ENCODE measurements at regions not wholly inside any gene's neighbourhood (a gene's known extent, or its start where the extent isn't known, plus 50 kb on each side); places are given as distances from the start of the nearest gene placed in this dataset.

- TF ChIP-seq, protein P1, sequence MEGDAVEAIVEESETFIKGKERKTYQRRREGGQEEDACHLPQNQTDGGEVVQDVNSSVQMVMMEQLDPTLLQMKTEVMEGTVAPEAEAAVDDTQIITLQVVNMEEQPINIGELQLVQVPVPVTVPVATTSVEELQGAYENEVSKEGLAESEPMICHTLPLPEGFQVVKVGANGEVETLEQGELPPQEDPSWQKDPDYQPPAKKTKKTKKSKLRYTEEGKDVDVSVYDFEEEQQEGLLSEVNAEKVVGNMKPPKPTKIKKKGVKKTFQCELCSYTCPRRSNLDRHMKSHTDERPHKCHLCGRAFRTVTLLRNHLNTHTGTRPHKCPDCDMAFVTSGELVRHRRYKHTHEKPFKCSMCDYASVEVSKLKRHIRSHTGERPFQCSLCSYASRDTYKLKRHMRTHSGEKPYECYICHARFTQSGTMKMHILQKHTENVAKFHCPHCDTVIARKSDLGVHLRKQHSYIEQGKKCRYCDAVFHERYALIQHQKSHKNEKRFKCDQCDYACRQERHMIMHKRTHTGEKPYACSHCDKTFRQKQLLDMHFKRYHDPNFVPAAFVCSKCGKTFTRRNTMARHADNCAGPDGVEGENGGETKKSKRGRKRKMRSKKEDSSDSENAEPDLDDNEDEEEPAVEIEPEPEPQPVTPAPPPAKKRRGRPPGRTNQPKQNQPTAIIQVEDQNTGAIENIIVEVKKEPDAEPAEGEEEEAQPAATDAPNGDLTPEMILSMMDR (IDR thresholded peaks at IDR 0.05): no peak
Measured at GRCh38 chr12:59075968-59076490, 155.7 kb upstream of the LRIG3 start.

- TF ChIP-seq, protein P1 (IDR thresholded peaks at IDR 0.05): no peak
Measured at GRCh38 chr12:59075141-59075540, 154.8 kb upstream of the LRIG3 start.

- TF ChIP-seq, protein P1 (IDR thresholded peaks at IDR 0.05): no peak
Measured at GRCh38 chr12:59070322-59070933, 150.1 kb upstream of the LRIG3 start.

GRCh38 chr12:59069516-59069915 is 149.2 kb upstream of the LRIG3 start:
- TF ChIP-seq, protein P1 (IDR thresholded peaks at IDR 0.05): no peak

DNA sequence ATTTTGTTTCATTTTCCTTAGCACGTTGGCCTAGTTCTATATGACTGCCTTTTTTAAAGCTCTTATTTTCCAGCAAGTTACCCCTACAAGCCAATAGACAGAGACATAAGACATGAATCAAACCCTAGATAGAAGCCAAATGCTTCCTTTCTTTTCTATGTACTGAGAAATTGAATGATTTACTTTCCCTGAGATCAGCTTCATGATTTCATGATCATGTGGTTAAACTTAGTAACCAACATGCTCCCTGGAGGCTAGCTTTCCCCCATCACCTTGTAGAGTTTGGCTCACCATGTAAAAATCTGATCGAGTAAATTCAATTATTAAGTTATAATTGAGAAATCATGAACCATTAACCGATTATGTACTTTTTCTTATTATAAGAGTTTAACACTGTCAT is 148.1 kb upstream of the LRIG3 start:
- TF ChIP-seq, protein P1 (IDR thresholded peaks at IDR 0.05): no peak

DNA sequence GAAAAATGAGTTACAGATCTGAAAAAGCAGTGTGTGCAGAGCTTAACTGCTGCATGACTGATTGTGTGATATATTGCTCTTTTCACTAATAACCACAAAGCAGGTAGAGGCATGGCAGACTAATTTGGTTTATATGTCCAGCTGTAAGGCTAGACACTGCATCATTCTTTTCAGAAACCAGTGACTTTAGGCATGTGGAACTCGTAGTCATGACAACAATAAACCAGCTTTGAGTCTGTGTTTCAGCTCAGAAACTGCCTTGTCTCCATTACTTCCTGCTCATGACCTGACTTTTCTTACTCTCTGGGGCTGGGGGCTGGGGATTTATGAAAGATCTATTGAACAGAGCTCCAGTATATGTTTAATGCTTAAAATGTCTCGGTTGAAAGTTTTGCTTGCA is 146.8 kb upstream of the LRIG3 start:
- TF ChIP-seq, protein P1 (IDR thresholded peaks at IDR 0.05): no peak

GRCh38 chr12:59066445-59066844 is 146.1 kb upstream of the LRIG3 start:
- TF ChIP-seq, protein P1 (IDR thresholded peaks at IDR 0.05): no peak
